NB4 (cell line): ENCODE measurements at regions not wholly inside any gene's neighbourhood (a gene's known extent, or its start where the extent isn't known, plus 50 kb on each side); places are given as distances from the start of the nearest gene placed in this dataset.

Experiments
- DNase-seq: peaks from one replicate; pipeline ENCODE4 v3.0.0; 2010; ENCODE audit warnings: low read depth
- H3K4me3 ChIP-seq: one replicate; pipeline ENCODE4 v1.5.1; 2011; ENCODE audit warnings: mild to moderate bottlenecking, low read depth, low read length, moderate library complexity
- MYC ChIP-seq: IDR thresholded peaks from 2 replicates; pipeline ENCODE4 v1.6.1; 2011; ENCODE audit warnings: low read depth, low read length
- POLR2A ChIP-seq: IDR thresholded peaks from 2 replicates; pipeline ENCODE4 v1.6.1; 2011; ENCODE audit warnings: mild to moderate bottlenecking; ENCODE audit not compliant: insufficient read length; ENCODE audit errors: extremely low read depth
- TF ChIP-seq, protein P1 (sequence below): IDR thresholded peaks from 2 replicates; pipeline ENCODE4 v1.6.1; 2011; ENCODE audit warnings: low read depth, low read length
- TF ChIP-seq, protein P2 (sequence below): IDR thresholded peaks from one replicate; pipeline ENCODE4 v1.5.1; 2012; ENCODE audit warnings: low read depth, low read length

DNA sequence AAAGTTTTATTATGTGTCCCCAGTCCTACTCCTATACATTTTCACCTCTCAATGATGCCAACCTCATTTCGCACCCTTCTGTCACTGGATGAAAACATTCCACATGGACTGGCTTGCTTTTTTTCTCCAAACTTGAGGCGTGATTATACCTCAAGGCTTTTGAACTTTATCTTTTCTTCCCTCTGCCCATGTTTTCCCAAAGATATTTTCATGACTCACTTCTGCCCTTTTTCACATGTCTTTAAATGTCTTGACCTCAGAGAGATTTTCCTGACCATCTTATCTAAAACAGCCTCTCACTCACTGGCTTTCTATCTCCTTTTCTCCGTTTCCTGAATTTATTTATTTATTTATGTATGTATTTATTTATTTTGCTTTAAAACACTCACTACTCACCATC, 659.0 kb downstream of the PTPRC start:
- DNase-seq, result no peak
- TF ChIP-seq POLR2A (no peak), MYC (no peak)
- TF ChIP-seq, protein P1, sequence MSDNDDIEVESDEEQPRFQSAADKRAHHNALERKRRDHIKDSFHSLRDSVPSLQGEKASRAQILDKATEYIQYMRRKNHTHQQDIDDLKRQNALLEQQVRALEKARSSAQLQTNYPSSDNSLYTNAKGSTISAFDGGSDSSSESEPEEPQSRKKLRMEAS, result no peak
- TF ChIP-seq, protein P2, sequence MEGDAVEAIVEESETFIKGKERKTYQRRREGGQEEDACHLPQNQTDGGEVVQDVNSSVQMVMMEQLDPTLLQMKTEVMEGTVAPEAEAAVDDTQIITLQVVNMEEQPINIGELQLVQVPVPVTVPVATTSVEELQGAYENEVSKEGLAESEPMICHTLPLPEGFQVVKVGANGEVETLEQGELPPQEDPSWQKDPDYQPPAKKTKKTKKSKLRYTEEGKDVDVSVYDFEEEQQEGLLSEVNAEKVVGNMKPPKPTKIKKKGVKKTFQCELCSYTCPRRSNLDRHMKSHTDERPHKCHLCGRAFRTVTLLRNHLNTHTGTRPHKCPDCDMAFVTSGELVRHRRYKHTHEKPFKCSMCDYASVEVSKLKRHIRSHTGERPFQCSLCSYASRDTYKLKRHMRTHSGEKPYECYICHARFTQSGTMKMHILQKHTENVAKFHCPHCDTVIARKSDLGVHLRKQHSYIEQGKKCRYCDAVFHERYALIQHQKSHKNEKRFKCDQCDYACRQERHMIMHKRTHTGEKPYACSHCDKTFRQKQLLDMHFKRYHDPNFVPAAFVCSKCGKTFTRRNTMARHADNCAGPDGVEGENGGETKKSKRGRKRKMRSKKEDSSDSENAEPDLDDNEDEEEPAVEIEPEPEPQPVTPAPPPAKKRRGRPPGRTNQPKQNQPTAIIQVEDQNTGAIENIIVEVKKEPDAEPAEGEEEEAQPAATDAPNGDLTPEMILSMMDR, result no peak
- no peak overlapping the region for H3K4me3 ChIP-seq

DNA sequence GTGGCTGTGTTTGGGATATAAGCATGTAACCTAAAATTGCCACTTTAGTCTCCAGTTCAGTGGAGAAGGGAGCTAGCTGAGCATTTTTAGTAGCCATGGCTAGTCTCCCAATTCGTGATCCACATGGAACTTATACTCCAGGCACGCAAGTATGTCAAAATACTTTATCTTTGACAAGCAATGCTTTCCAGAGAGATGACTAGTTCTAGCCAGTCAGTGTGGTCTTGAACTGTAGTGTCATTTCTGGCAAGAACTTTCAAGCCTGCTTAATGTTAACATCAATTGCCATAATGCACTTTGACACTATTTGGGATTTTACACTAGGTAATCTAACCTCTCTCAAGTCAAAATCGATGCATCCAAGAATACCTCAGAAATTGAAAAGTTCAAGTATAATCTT, 660.0 kb downstream of the PTPRC start:
- no peak for DNase-seq
- H3K4me3 ChIP-seq, result no peak overlapping the region
- TF ChIP-seq, protein P1, result no peak
- TF ChIP-seq POLR2A, result no peak
- TF ChIP-seq, protein P2, result no peak
- TF ChIP-seq MYC, result no peak

DNA sequence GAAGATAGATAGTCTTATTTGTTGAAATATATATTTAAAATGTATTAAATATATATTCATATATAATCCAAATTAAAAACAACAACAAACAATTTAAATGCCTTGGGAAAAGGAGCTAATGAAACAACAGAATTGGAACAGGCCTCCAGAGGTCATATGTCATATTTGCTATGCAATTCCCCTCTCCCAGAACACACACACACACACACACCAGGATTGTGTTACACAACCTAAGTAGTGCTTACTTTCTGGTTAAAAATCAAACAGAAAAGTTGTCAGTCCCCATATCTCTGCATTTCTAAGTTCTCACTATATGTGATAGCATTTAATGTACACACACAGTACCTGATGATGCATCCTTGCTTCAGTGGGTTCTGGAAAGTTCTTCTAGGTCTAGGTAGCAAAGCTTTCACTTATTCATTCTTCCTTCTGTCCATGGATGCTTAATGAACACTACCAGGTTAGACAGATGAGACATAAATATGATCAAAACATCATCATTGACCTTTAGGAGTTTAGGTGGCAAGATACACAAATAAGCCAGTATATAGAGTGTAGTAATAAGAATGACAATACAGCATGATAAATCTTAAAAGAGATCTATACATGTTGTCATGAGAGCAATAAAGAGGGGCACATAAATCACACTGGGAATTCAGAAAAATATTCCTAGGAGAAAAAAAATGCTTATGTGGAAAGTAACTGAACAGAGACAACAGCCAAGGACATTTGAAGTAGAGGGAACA, 662.8 kb downstream of the PTPRC start:
- no peak overlapping the region for H3K4me3 ChIP-seq
- DNase-seq, result no peak
- TF ChIP-seq POLR2A, result no peak
- no peak for TF ChIP-seq MYC
- TF ChIP-seq, protein P1, result no peak
- TF ChIP-seq, protein P2, result no peak

DNA sequence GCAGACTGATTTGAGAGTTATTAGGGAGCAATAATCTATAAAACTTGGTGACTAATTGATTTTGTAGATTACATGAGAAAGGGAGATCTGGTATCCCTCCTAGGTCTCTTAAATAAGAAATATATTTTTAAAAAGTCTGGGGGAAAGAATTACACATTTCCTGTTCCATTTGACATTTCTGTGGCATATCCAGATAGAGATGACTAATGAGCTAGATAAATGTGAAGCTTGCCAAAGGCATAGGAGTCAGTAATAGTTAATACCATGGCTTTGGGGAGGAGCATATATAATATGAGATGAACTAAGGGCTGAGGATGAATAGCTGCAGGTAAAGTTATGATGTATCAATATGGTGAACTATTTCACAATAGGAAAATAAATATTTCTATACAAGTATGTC, 663.7 kb downstream of the PTPRC start:
- DNase-seq, result no peak
- H3K4me3 ChIP-seq, result no peak overlapping the region
- TF ChIP-seq, protein P1, result no peak
- TF ChIP-seq, protein P2, result no peak
- no peak for TF ChIP-seq POLR2A

DNA sequence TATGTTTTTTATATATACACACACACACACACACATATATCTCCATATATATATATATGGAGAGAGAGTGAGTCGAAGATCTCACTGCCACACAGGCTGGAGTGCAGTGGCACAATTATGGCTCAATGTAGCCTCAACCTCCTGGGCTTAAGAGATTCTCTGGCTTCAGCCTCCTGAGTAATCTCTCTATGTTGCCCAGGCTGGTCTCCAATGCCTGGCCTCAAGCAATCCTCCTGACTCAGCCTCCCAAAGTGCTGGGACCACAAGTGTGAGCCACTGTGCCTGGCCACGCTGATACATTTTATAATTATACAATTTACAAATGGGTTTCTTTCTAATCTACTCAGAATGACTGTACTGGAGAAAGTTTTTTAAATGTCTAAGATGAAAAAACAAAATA, 664.2 kb downstream of the PTPRC start:
- TF ChIP-seq, protein P1, result no peak
- TF ChIP-seq, protein P2, result no peak
- TF ChIP-seq POLR2A (no peak), MYC (no peak)
- H3K4me3 ChIP-seq, result no peak overlapping the region
- no peak for DNase-seq

DNA sequence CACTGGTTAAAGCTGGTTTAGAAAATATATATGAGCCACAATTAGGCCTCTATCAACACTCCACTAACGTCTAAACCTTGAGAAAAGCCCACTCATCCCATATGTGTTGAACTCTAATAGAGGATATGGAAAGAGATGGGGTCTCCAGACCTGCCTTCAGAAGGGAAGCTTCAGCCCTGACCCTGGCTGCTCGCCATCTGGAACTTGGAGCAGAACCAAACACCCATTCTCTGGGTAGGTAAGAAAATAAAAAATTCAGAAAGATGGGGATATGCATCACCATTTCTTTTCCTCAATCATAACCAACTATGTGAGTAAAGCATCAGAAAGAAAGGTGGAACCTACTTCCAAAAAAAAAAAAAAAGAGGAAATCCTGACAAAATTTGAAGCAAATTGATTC, 666.2 kb downstream of the PTPRC start:
- DNase-seq, result no peak
- TF ChIP-seq, protein P1, result no peak
- TF ChIP-seq POLR2A (no peak), MYC (no peak)
- TF ChIP-seq, protein P2, result no peak
- H3K4me3 ChIP-seq, result no peak overlapping the region
